Upper lobe of left lung (tissue), 4 donors: ENCODE measurements at regions not wholly inside any gene's neighbourhood (a gene's known extent, or its start where the extent isn't known, plus 50 kb on each side); places are given as distances from the start of the nearest gene placed in this dataset.

Experiments
- CTCF ChIP-seq, 6 experiments: fragments of 450-650 bp in 4 of 6; fragments of 200-600 bp in 2 of 6; sonication (generic) in 2 of 6; IDR thresholded peaks; one replicate each; pipeline ENCODE4 v1.5.1; 2016 to 2019; ENCODE audit warnings: antibody characterized with exemption in 6 of 6
- EP300 ChIP-seq, 4 donors: sonication (generic); formaldehyde crosslinking; IDR thresholded peaks; one replicate each; pipeline ENCODE4 v1.5.1; 2017; ENCODE audit warnings: antibody characterized with exemption in 4 of 4, control low read depth in 2 of 4
- POLR2A ChIP-seq, 4 donors: fragments of 450-650 bp; IDR thresholded peaks; one replicate each; pipeline ENCODE4 v1.5.1; 2016 to 2017; ENCODE audit warnings: antibody characterized with exemption in 4 of 4, mild to moderate bottlenecking in 2 of 4
- POLR2AphosphoS5 ChIP-seq, 2 donors: sonication (generic); formaldehyde crosslinking; IDR thresholded peaks; one replicate each; pipeline ENCODE4 v1.5.1; 2017; ENCODE audit warnings: antibody characterized with exemption in 2 of 2

GRCh38 chr3:65107174-65107573 is 419.4 kb upstream of the ADAMTS9 start:
- TF ChIP-seq EP300 (IDR thresholded peaks at IDR 0.05) (no peak), CTCF (IDR thresholded peaks at IDR 0.05) (no peak), POLR2AphosphoS5 (IDR thresholded peaks at IDR 0.05) (no peak), POLR2A (IDR thresholded peaks at IDR 0.05) (no peak)
